GM12875 (cell line): ENCODE measurements at regions not wholly inside any gene's neighbourhood (a gene's known extent, or its start where the extent isn't known, plus 50 kb on each side); places are given as distances from the start of the nearest gene placed in this dataset.

Source experiments
- H3K4me3 ChIP-seq: one replicate; pipeline ENCODE4 v1.5.1; 2011; ENCODE audit warnings: low read depth, low read length, control low read depth
- CTCF ChIP-seq: IDR thresholded peaks from 2 replicates; pipeline ENCODE4 v1.5.1; 2011; ENCODE audit warnings: low read depth, mild to moderate bottlenecking, control low read depth, inconsistent platforms, low read length, moderate library complexity, borderline replicate concordance; ENCODE audit not compliant: insufficient read depth

DNA sequence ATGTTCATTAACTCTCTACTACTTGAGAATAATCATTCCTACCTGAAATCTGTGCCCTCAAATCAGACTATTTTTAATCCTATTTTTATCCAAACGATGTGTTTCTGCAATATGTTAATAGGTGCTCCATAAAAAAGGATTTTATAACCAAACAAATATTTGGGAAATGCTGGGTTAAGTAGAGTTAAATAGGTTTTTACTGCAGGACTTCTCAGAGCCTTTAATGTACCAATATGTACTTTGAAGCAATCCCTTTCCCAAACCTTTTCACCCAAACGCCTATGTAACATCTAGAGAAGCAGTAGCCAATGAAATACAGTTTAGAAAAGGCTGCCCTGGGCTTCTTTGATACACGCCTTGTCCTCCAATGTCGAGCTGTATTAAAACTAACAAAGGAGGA is 182.5 kb downstream of the SP3 start:
- no peak for TF ChIP-seq CTCF
- H3K4me3 ChIP-seq = no peak overlapping the region

DNA sequence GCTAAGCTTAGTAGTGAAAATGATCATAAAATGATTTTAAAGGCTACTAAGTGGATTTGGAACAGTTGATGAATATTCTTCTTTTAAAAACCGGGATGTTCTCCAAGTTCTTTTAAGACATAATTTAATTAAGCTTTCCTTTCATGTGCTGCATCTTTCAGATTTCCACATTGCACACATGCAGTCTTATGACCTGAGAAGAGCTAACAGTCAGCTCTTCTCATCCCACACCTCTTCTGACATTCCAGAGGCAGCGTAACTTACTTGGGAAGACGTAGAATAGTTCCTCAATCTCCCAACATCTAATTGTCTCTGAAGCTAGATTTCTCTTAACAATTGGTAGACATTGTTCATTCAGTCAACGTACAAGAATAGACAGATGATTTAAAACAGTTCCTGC is 181.8 kb downstream of the SP3 start:
- no peak overlapping the region for H3K4me3 ChIP-seq
- no peak for TF ChIP-seq CTCF

DNA sequence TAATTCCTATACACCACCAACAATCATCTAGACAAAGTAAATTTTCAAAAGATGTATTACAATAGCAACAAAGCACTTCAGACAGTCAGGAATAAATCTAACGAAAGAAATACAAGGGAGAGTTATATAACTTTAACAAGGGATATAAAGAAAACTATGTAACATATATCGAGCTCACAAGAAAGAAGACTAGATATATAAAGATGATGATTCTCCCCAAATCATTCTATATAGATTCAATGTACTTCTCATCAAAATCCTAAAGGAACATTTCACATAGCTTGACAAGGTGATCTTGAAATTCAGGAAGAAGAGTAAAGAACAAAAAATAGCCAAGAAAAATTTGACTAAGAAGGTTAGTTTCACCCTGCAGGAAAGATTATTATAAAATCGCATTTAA is 179.4 kb downstream of the SP3 start:
- no peak for TF ChIP-seq CTCF
- no peak overlapping the region for H3K4me3 ChIP-seq

DNA sequence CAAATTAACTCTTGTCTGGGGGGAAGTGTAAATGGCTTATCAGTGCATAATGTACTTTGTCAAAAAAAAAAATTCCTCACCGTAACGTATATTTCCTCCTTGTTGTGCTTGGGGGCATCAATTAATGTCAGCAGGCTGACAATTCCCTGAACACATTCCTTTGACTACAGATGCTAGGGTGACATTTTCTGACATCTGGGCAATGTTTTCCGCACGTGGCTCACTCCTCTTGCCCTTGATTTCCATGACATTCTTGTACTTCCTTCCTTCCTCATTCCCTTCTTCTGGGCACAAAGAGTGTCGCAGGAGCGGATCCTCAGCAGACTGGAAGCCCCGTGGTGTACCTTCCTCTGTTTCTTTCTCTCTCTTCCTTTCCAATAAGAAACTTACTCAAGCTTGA is 173.7 kb downstream of the SP3 start:
- H3K4me3 ChIP-seq = no peak overlapping the region
- TF ChIP-seq CTCF = no peak

DNA sequence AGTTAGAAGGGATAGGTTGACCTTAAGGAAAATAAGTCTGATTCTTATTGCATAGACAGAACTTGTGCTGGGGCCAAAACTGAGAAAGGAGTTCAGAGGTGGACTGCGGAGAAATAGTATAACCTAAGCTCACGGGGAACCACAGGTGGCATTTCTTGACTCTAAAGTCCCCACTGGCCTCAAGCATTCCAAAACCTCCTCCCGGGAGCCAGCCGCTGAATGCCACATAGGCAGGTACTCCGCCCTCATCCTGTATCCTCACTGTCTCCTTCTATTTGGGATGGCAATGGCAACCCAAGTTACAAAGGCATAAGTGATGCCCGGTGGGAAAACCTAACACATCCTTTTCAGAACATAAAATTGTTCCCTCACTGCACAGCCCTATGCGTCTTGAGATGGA is 173.0 kb downstream of the SP3 start:
- H3K4me3 ChIP-seq = no peak overlapping the region
- TF ChIP-seq CTCF = no peak

- no peak for TF ChIP-seq CTCF
- no peak overlapping the region for H3K4me3 ChIP-seq
Measured at GRCh38 chr2:173792741-173793140, 172.4 kb downstream of the SP3 start.

GRCh38 chr2:173793709-173794565 is 171.2 kb downstream of the SP3 start:
- H3K4me3 ChIP-seq = no peak overlapping the region
- TF ChIP-seq CTCF = no peak
